Activated CD4-positive, alpha-beta T cell treated with anti-CD3 and anti-CD28 coated beads, Interleukin-2, amount 50 U/mL, for 16 hours (primary cell): ENCODE measurements at regions not wholly inside any gene's neighbourhood (a gene's known extent, or its start where the extent isn't known, plus 50 kb on each side); places are given as distances from the start of the nearest gene placed in this dataset.
"Not testable (repeated sequence)": the region's sequence is repeated elsewhere in the genome, so short reads cannot be mapped to it uniquely, and the experiment has no call there.

ENCODE experiments used
- DNase-seq: peaks from one replicate; pipeline ENCODE4 v3.0.0-alpha.2; 2020

GRCh38 chr12:24554612-24555295, 394.1 kb downstream of the BCAT1 start:
- DNase-seq: no peak

DNA sequence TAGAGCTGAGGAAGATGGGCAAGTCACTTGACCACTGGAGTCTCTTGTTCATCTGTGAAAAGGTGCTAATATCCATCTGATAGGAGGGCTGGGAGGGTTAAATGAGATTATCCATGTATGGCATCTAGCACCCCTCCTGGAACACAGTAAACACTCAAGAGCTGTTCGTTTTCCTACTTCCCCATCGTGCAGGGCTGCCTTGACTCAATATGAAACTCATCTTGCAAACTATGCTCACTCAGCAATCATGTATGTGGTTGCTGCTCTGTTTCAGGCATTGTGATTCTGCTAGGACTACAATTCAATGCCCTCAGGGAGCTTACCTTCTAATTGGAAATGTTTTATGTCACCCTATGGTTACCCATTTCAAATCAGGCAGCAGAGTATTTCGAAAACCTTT, 395.6 kb downstream of the BCAT1 start:
- no peak for DNase-seq

GRCh38 chr12:24551163-24551786, 397.6 kb downstream of the BCAT1 start:
- no peak for DNase-seq

DNA sequence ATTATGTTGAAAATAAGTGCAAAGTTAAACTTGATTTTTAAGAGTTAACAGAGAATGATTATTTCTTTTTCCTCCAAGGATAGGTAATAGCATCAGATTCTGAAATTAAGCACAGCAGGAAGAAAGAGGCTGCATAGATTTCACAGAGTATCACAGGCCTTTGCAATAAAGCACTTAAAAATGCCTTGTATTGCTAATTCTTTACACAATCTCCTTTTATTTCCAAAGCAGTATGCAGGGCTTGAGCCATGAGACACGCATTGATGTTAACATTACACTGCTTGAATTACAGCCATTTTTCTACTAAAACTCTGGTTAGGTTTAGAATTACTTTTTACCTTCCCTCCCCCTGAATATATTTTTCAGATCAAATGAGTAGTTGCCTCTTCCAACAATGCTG, 398.3 kb downstream of the BCAT1 start:
- no peak for DNase-seq

DNA sequence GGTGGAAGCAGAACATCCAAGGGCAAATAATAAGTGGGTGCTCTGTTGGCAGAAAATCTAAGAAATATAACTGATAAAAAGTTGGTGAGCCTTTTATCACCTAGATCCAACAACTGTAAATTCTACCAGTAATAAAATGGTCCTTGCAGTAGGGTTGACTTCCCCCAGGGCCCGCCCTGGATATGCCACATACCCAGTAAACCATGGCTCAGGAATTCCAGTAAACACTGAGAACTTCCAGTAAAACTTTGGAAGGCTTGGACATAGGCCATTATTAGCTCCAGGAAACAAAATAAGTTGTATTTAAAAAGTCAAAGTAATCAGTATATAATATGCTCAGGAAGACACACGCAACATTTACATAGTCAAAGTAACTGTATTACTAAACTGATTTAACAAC, 402.2 kb downstream of the BCAT1 start:
- DNase-seq: no peak

DNA sequence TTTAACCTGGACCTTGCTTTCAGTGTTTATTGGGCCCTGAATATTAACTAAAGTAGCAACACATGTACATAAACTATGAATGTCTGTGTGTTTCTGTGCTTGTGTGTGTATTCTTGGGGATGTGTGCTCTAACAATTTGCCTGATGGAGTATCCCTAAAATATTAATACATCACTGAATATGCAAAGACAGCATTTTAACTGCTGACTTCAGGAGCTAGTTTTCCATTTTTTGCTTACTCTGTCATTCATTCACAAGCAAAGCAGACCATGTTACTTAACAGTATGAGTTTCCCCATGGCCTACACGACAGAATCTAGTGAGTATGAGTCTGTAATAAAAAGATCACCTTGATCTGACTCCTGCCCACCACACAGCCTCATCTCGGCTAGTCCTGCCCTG, 402.8 kb downstream of the BCAT1 start:
- DNase-seq: no peak

- no peak for DNase-seq
Measured at GRCh38 chr12:24544368-24544767, 404.5 kb downstream of the BCAT1 start.

DNA sequence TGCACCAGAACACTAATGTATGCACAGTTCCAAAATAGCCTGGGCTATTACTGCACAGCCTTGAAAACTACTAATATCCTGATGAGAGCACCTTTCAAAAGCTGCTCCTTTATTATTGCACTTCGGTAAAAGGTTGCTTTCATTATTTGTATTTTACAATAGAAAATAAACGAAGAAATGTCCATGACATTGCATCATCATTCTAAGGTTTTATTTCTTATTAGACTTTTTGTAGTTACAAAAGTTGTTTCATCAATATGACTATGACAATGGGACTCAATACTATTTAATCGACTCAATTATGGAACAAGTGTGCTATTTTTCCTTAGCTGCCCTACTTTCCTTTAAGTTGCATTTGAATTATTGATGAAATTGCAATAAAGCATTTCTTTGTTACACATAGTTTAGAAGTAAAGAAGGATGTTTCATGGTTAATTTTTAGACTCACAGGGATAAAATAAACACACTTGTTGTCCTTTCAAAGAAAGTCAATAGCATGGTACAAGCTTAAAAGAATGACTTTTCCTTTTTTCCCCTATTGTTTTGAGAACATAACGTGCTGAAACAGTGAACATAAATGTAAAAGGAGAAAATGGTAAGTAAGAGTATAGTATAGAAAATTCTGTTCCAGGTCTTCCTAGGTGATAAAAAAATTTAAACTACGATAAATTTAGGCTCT, 407.6 kb downstream of the BCAT1 start:
- no peak for DNase-seq

DNA sequence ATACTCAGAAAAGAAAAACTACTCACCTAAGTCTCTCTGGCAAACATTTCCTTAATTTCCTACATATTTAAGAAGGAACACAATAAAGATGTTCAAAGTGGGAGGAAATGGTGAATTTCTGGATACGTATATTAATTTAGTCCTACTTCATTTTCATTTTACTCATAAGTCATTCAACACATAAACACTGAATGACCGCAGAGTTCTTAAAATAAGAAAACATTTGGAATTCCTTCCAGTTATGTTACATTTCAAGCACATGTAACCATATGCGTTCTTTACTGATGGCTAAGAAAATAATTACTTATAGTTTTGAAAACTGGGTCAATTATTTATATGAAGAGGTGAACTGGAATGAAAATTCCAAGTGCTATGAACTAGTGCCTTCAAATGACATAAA, 409.3 kb downstream of the BCAT1 start:
- DNase-seq: no peak

DNA sequence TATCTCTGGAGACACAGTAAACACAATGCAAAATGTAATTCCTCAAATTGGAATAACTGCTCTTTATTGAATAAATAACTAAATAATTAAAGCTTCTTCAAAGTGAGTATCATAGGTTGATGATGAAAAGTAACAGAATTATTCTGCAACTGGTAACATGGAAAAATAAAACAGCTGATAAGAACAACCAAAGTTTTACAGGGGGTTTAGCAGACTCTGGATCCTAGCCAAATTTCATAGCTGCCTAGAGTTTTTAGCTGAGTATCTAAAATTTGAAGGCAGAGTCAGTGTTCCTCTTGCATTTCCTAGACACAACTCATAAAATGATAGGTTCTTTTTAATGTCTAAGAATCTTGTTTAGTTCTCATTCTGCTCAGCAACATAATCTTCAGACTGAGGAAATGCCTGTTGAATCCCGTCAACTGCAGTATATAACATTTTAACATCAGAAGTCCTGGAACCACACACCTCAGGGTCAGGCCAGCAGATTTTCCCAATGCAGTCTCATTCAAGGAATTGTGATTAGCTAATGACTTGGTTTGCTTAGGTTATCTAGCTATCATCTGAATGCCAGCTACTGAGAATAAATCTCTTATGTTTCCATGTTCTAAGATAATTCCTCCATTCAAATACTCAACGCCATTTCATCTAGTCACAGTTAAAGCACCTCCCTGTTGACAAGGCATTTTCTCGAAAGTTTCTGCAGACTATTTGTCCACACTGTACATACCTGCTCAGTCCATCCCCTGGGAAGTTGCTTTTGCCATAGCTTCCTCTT, 411.6 kb downstream of the BCAT1 start:
- DNase-seq: no peak

GRCh38 chr12:24535334-24536069, 413.4 kb downstream of the BCAT1 start:
- no peak for DNase-seq

DNA sequence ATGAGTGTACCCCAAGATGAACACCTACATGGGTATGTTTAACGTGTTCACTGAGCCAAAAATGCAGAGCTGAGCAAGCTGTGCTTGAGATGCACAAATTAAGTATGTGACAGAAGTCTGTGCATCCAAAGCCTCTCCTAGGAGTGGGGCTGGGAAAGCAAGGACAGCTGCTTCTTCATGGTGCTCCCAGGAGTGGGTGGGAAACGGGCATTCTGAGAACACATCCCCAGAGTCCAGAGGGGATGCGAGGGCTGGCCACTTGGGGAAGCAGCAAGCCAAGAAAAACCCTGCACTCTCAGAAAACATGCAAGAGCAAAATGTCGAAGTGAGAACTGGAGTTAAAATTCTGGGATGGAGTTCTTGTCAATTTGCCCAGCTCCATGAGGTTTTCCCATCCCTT, 414.3 kb downstream of the BCAT1 start:
- no peak for DNase-seq

- DNase-seq: no peak
Measured at GRCh38 chr12:24533716-24534352, 415.1 kb downstream of the BCAT1 start.

DNA sequence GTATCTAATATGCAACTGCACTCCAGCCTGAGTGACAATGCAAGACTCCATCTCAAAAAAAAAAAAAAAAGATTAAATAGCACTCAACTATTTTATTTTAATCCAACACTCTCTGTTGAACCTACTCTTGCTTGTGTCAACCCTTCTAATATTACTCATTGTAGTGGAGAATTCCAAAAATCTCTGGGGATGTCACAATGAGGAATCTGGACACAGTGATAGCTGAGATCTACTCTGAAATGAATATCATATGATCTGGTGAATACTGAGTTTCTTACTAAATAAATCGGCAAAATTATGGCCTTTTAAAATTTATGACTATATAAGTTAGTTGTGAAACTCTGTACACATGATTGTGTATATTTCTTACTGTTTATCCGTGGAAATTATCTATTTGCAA, 418.2 kb downstream of the BCAT1 start:
- DNase-seq: no peak

- no peak for DNase-seq
Measured at GRCh38 chr12:24527102-24527501, 421.8 kb downstream of the BCAT1 start.

- DNase-seq: no peak
Measured at GRCh38 chr12:24522736-24523135, 426.2 kb downstream of the BCAT1 start.

DNA sequence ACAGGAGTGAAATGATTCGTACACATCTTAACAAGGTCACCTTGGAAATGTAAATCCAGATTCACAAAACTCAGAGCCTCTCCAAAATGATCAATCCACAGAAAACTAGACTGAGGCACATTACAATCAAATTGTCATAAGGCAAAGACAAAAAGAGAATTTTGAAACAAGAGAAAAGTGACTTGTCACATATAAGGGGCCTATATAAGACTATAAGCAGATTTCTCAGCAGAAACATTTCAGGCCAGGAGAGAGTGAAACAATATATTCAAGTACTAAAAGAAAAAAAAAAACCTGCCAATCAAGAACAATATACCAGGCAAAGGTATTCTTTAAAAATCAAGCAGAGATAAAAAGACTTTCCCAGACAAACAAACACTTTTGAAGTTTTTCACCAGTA, 429.1 kb downstream of the BCAT1 start:
- DNase-seq: no peak

GRCh38 chr12:24517000-24517399, 431.9 kb downstream of the BCAT1 start:
- DNase-seq: no peak

DNA sequence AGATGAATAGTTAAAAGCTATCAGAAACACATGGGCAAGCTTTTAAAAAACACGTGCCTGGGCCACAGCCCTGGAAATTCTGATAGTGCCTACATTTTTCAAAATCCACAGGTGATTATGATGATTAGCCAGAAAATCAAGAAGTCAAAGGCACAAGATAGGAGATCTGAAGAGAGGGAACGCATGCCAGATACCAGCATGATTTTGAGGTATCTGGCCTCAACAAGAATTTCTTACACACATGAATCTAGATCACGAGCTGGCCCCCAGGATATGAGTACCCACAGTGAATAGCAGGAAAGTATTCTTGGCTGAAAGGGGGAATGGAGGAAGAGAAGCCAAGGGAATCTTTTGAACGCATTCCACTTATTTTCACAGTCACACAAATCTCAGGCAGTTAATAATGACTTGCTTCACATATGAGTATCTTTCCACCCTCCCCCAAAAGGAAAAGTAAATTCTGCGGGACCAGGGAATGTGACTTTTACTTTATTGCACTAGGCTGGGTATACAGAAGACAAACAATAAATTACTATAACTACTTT, 438.2 kb downstream of the BCAT1 start:
- DNase-seq: no peak

- no peak for DNase-seq
Measured at GRCh38 chr12:24507827-24508226, 441.1 kb downstream of the BCAT1 start.

GRCh38 chr12:24505366-24506015, 443.4 kb downstream of the BCAT1 start:
- no peak for DNase-seq

DNA sequence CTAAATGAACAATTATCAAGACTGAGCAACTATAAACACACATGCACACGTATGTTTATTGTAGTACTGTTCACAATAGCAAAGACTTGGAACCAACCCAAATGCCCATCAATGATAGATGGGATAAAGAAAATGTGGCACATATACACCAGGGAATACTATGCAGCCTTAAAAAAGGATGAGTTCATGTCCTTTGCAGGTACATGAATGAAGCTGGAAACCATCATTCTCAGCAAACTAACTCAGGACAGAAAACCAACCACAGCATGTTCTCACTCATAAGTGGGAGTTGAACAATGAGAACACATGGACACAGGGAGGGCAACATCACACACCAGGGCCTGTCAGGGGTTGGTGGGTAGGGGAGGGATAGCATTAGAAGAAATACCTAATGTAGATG, 445.4 kb downstream of the BCAT1 start:
- not testable (repeated sequence) for DNase-seq
